SK-N-SH treated with all-trans-retinoic acid at 6 μM for 48 hours (cell line): ENCODE measurements at regions not wholly inside any gene's neighbourhood (a gene's known extent, or its start where the extent isn't known, plus 50 kb on each side); places are given as distances from the start of the nearest gene placed in this dataset.

Source experiments
- ATAC-seq: fragments of 200-7000 bp; cut with Tn5 transposase; 3 replicates; pipeline ENCODE4 v1.9.1; 2020; ENCODE audit warnings: mild to moderate bottlenecking, moderate library complexity
- ARNTL ChIP-seq: fragments of 450-650 bp; formaldehyde crosslinking; IDR thresholded peaks from 2 replicates; pipeline ENCODE4 v1.5.0; 2020; ENCODE audit warnings: low read depth, mild to moderate bottlenecking, moderate library complexity, borderline replicate concordance
- BACH2 ChIP-seq: fragments of 250-450 bp; sonication (Bioruptor Pico); IDR thresholded peaks from 2 replicates; pipeline ENCODE4 v1.9.0; 2021; ENCODE audit warnings: mild to moderate bottlenecking, borderline replicate concordance
- CSDC2 ChIP-seq: fragments of 250-450 bp; sonication (Bioruptor Pico); IDR thresholded peaks from 2 replicates; pipeline ENCODE4 v1.5.0; 2020; ENCODE audit warnings: mild to moderate bottlenecking, moderate library complexity
- CSRNP3 ChIP-seq: fragments of 250-450 bp; sonication (Bioruptor Pico); IDR thresholded peaks from 2 replicates; pipeline ENCODE4 v1.5.1; 2021; ENCODE audit warnings: mild to moderate bottlenecking, moderate library complexity
- ESRRG ChIP-seq: fragments of 250-450 bp; sonication (Bioruptor Pico); IDR thresholded peaks from 2 replicates; pipeline ENCODE4 v1.6.1; 2021; ENCODE audit warnings: mild to moderate bottlenecking
- GLIS3 ChIP-seq: fragments of 250-450 bp; sonication (Bioruptor Pico); IDR thresholded peaks from 2 replicates; pipeline ENCODE4 v1.5.0; 2020; ENCODE audit warnings: mild to moderate bottlenecking, moderate library complexity
- ISL1 ChIP-seq: fragments of 250-450 bp; sonication (Bioruptor Pico); IDR thresholded peaks from 2 replicates; pipeline ENCODE4 v2.1.2; 2022; ENCODE audit warnings: mild to moderate bottlenecking, moderate library complexity
- OSR1 ChIP-seq: fragments of 250-450 bp; sonication (Bioruptor Pico); IDR thresholded peaks from 2 replicates; pipeline ENCODE4 v1.8.0; 2022; ENCODE audit warnings: moderate library complexity, mild to moderate bottlenecking, inconsistent platforms
- PATZ1 ChIP-seq: fragments of 250-450 bp; sonication (Bioruptor Pico); IDR thresholded peaks from 2 replicates; pipeline ENCODE4 v1.8.0; 2020; ENCODE audit warnings: mild to moderate bottlenecking, moderate library complexity, borderline replicate concordance
- PPARA ChIP-seq: fragments of 250-450 bp; sonication (Bioruptor Pico); IDR thresholded peaks from 2 replicates; pipeline ENCODE4 v1.5.0; 2020; ENCODE audit warnings: mild to moderate bottlenecking, borderline replicate concordance
- SNAI2 ChIP-seq: fragments of 250-450 bp; sonication (Bioruptor Pico); IDR thresholded peaks from 2 replicates; pipeline ENCODE4 v1.5.0; 2020; ENCODE audit warnings: mild to moderate bottlenecking, moderate library complexity
- TCF4 ChIP-seq: fragments of 250-450 bp; sonication (Bioruptor Pico); IDR thresholded peaks from 2 replicates; pipeline ENCODE4 v1.8.0; 2021; ENCODE audit warnings: mild to moderate bottlenecking, moderate library complexity, borderline replicate concordance
- TOX ChIP-seq: fragments of 250-450 bp; sonication (Bioruptor Pico); IDR thresholded peaks from 2 replicates; pipeline ENCODE4 v1.8.0; 2021; ENCODE audit warnings: mild to moderate bottlenecking, moderate library complexity, borderline replicate concordance
- ZFP3 ChIP-seq: fragments of 250-450 bp; sonication (Bioruptor Pico); IDR thresholded peaks from 2 replicates; pipeline ENCODE4 v1.5.0; 2020; ENCODE audit warnings: mild to moderate bottlenecking, moderate library complexity
- ZFP30 ChIP-seq: fragments of 450-650 bp; formaldehyde crosslinking; IDR thresholded peaks from 2 replicates; pipeline ENCODE4 v1.5.0; 2022; ENCODE audit warnings: mild to moderate bottlenecking, moderate library complexity
- ZNF565 ChIP-seq: fragments of 450-650 bp; formaldehyde crosslinking; conservative IDR thresholded peaks from 2 replicates; pipeline ENCODE4 v1.5.0; 2020; ENCODE audit warnings: low read depth, mild to moderate bottlenecking, moderate library complexity
- ZNF8 ChIP-seq: fragments of 450-650 bp; formaldehyde crosslinking; IDR thresholded peaks from 2 replicates; pipeline ENCODE4 v1.5.0; 2020; ENCODE audit warnings: mild to moderate bottlenecking, moderate library complexity

- no peak for ATAC-seq
- TF ChIP-seq ZNF8 (CRISPR knock-in tag): no peak
- TF ChIP-seq ESRRG (CRISPR knock-in tag): no peak
- TF ChIP-seq GLIS3 (CRISPR knock-in tag): no peak
- TF ChIP-seq SNAI2: no peak
- no peak for TF ChIP-seq PATZ1 (CRISPR knock-in tag)
- TF ChIP-seq ISL1 (CRISPR knock-in tag): no peak
- no peak for TF ChIP-seq ZFP3 (CRISPR knock-in tag)
- TF ChIP-seq PPARA (CRISPR knock-in tag): no peak
- no peak for TF ChIP-seq CSDC2 (CRISPR knock-in tag)
- no peak for TF ChIP-seq TCF4 (CRISPR knock-in tag)
- no peak for TF ChIP-seq ZFP30 (CRISPR knock-in tag)
- TF ChIP-seq BACH2: no peak
- no peak for TF ChIP-seq ZNF565
Observed at GRCh38 chr9:108180541-108180940, 675.2 kb downstream of the ACTL7B start.

GRCh38 chr9:108178318-108178717 lies 677.5 kb downstream of the ACTL7B start:
- ATAC-seq: no peak
- TF ChIP-seq TOX (CRISPR knock-in tag): no peak
- no peak for TF ChIP-seq PPARA (CRISPR knock-in tag)
- no peak for TF ChIP-seq ISL1 (CRISPR knock-in tag)
- TF ChIP-seq ESRRG (CRISPR knock-in tag): no peak
- TF ChIP-seq CSDC2 (CRISPR knock-in tag): no peak
- TF ChIP-seq ZNF565: no peak
- TF ChIP-seq GLIS3 (CRISPR knock-in tag): no peak
- no peak for TF ChIP-seq PATZ1 (CRISPR knock-in tag)
- TF ChIP-seq ZFP3 (CRISPR knock-in tag): no peak

- no peak for TF ChIP-seq CSRNP3 (CRISPR knock-in tag)
- TF ChIP-seq TOX (CRISPR knock-in tag): no peak
- TF ChIP-seq PATZ1 (CRISPR knock-in tag): no peak
- ATAC-seq: peak; percentile 76
Observed at GRCh38 chr9:108168236-108168850, 678.8 kb upstream of the KLF4 start.

GRCh38 chr9:108167136-108167900 lies 677.7 kb upstream of the KLF4 start:
- ATAC-seq: peak; percentile 58

GRCh38 chr9:108166519-108166918 lies 677.0 kb upstream of the KLF4 start:
- no peak for TF ChIP-seq ZNF8 (CRISPR knock-in tag)
- TF ChIP-seq TCF4 (CRISPR knock-in tag): no peak
- ATAC-seq: no peak

More at GRCh38 chr9:108167136-108167900, 677.7 kb upstream of the KLF4 start:
- TF ChIP-seq TOX (CRISPR knock-in tag) (no peak), OSR1 (CRISPR knock-in tag) (no peak), SNAI2 (no peak), ZNF8 (CRISPR knock-in tag) (no peak), TCF4 (CRISPR knock-in tag) (no peak), BACH2 (no peak), ARNTL (CRISPR knock-in tag) (no peak)
